Nephron (organoid): ENCODE measurements at regions not wholly inside any gene's neighbourhood (a gene's known extent, or its start where the extent isn't known, plus 50 kb on each side); places are given as distances from the start of the nearest gene placed in this dataset.
A peak's percentile ranks its signal among the peaks of the same experiment; 100 is the strongest.

ENCODE experiments used
- H3K27ac Mint-ChIP-seq, 3 experiments: 2 replicates each; pipeline ENCODE4 v1.8.0; 2020; ENCODE audit warnings: mixed read lengths in 3 of 3, mild to moderate bottlenecking in 2 of 3, moderate library complexity in 1 of 3
- H3K27me3 Mint-ChIP-seq: 2 replicates; pipeline ENCODE4 v1.8.0; 2021; ENCODE audit warnings: low read depth, mild to moderate bottlenecking, moderate library complexity, mixed read lengths
- H3K36me3 Mint-ChIP-seq: 2 replicates; pipeline ENCODE4 v1.8.0; 2020; ENCODE audit warnings: low read depth, mixed read lengths
- H3K4me1 Mint-ChIP-seq: 2 replicates; pipeline ENCODE4 v1.8.0; 2020; ENCODE audit warnings: mixed read lengths
- H3K4me3 Mint-ChIP-seq, 3 experiments: 2 replicates each; pipeline ENCODE4 v1.8.0; 2020; ENCODE audit warnings: mild to moderate bottlenecking in 3 of 3, mixed read lengths in 3 of 3, moderate library complexity in 2 of 3
- H3K9me3 Mint-ChIP-seq: 2 replicates; pipeline ENCODE4 v1.8.0; 2020; ENCODE audit warnings: mixed read lengths
- TF ChIP-seq, protein P1 (sequence below), 3 experiments: fragments of 200-600 bp; sonication (generic); IDR thresholded peaks; one replicate each; pipeline ENCODE4 v1.5.0; 2021; ENCODE audit warnings: antibody characterized with exemption in 3 of 3; ENCODE audit not compliant: unreplicated experiment in 3 of 3

DNA sequence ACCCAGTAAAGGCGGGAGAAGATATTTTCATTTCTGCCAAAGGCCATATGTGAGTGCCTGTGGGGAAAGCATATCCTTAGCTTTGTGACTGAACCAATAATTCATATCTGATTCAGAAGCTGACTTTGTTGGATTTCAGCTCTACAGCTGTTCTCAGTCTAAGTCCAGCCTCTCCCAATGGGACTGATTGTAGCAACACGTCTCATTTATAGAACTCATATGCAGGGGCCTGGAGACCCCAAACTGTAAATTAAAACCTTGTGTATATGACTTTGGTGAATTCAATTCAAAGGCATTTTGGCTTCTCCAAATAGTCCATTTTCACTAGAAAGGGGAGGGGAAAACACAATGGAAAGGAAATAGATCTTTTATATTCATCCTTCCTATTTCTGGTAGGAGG is 250.4 kb upstream of the SORL1-AS1 start:
- Mint-ChIP-seq H3K4me1 (peaks cover 67% of the 10 kb centered on the region), H3K27ac (peak overlapping the region; percentile 63 to 97 (median 96)), H3K27me3 (no peaks in the 10 kb centered on the region), H3K4me3 (no peak overlapping the region), H3K9me3 (no peaks in the 10 kb centered on the region), H3K36me3 (no peaks in the 10 kb centered on the region)
- TF ChIP-seq, protein P1, sequence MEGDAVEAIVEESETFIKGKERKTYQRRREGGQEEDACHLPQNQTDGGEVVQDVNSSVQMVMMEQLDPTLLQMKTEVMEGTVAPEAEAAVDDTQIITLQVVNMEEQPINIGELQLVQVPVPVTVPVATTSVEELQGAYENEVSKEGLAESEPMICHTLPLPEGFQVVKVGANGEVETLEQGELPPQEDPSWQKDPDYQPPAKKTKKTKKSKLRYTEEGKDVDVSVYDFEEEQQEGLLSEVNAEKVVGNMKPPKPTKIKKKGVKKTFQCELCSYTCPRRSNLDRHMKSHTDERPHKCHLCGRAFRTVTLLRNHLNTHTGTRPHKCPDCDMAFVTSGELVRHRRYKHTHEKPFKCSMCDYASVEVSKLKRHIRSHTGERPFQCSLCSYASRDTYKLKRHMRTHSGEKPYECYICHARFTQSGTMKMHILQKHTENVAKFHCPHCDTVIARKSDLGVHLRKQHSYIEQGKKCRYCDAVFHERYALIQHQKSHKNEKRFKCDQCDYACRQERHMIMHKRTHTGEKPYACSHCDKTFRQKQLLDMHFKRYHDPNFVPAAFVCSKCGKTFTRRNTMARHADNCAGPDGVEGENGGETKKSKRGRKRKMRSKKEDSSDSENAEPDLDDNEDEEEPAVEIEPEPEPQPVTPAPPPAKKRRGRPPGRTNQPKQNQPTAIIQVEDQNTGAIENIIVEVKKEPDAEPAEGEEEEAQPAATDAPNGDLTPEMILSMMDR (IDR thresholded peaks at IDR 0.05; ENCODE audit: unreplicated experiment in 3 of 3), result no peak

DNA sequence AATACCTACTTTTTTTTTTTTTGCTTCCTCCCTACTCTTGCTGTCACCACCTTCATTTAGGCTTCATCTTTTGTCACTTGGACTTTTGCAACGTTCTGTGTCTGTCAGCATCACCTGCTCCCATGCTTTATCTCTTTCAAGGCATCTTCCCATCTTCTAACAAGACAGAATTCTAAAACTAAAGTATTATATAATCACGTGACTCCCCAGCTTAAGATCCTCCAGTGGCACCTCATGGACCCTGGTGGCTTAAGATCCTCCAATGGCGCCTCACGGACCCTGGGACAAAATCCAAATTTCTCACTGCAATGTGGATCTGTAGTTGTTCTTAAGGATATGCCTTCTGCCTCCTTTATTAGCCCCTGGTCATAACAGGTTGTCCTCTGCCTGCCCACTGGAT is 248.2 kb upstream of the SORL1-AS1 start:
- H3K27me3 Mint-ChIP-seq, result no peaks in the 10 kb centered on the region
- TF ChIP-seq, protein P1 (IDR thresholded peaks at IDR 0.05; ENCODE audit: unreplicated experiment in 3 of 3), result no peak
- H3K4me3 Mint-ChIP-seq, result no peak overlapping the region
- H3K4me1 Mint-ChIP-seq, result peaks cover 68% of the 10 kb centered on the region
- peak overlapping the region in 1 of 3 experiments; percentile 36 for H3K27ac Mint-ChIP-seq
- no peaks in the 10 kb centered on the region for H3K36me3 Mint-ChIP-seq
- H3K9me3 Mint-ChIP-seq, result no peaks in the 10 kb centered on the region

DNA sequence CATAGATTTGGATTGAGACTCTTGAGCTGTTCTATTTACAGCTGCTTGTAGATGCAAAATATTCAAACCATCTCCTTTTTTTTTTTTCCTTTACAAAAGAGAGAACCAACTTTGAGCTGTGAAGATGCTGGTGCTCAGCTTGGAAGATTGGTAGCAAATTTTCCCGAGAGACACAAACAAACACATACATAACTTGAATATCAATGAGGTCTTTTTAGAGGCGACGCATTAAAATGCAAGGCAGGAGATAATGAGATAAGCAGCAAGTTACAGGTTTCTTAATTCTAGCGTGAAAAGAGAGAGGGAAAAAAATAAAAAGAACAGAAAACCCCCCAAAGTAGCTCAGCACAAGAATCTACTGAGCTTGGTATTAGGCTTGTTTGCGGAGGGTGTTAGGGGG is 247.0 kb upstream of the SORL1-AS1 start:
- H3K9me3 Mint-ChIP-seq, result no peaks in the 10 kb centered on the region
- TF ChIP-seq, protein P1 (IDR thresholded peaks at IDR 0.05; ENCODE audit: unreplicated experiment in 3 of 3), result no peak
- peaks cover 71% of the 10 kb centered on the region for H3K4me1 Mint-ChIP-seq

DNA sequence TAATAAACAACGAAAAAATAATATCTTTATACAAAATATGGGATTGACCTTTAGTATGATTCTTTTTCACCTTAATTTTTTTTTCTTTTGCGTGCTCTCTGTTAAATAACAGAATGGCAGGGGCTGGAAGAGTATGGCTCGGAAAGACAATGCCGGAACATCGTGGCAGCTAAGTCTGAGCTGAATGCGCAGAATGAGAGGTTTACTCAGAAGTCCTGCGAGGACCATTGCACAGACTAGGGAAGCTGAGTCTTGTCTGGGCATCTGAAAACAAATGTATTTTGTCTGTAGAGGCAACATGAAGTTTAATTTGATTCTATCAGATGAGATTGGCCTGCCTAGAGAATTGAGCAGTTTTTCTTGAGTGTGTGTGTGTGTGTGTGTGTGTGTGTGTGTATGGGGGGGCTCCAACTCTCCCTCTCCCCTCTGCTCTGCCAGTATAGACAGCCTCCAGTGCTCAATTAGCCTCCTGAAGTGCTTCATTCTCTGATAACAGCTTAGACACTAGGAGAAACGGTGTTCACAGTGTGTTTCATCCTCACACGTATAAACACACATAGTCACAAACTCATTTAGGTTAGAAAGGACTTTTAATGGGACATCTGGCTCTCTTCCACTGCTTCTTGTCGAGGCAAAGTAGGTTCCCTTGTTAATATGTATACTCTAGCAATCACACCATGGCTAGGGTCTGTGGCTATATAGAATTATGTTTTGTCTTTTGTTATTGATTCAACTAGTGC is 244.3 kb upstream of the SORL1-AS1 start:
- Mint-ChIP-seq H3K36me3 (no peaks in the 10 kb centered on the region), H3K9me3 (no peaks in the 10 kb centered on the region)
- TF ChIP-seq, protein P1 (IDR thresholded peaks at IDR 0.05; ENCODE audit: unreplicated experiment in 3 of 3), result no peak

More for the DNA sequence above, 247.0 kb upstream of the SORL1-AS1 start:
- peak overlapping the region in 1 of 3 experiments; percentile 87 for H3K27ac Mint-ChIP-seq
- H3K36me3 Mint-ChIP-seq, result no peaks in the 10 kb centered on the region
- H3K4me3 Mint-ChIP-seq, result no peak overlapping the region
- H3K27me3 Mint-ChIP-seq, result no peaks in the 10 kb centered on the region

DNA sequence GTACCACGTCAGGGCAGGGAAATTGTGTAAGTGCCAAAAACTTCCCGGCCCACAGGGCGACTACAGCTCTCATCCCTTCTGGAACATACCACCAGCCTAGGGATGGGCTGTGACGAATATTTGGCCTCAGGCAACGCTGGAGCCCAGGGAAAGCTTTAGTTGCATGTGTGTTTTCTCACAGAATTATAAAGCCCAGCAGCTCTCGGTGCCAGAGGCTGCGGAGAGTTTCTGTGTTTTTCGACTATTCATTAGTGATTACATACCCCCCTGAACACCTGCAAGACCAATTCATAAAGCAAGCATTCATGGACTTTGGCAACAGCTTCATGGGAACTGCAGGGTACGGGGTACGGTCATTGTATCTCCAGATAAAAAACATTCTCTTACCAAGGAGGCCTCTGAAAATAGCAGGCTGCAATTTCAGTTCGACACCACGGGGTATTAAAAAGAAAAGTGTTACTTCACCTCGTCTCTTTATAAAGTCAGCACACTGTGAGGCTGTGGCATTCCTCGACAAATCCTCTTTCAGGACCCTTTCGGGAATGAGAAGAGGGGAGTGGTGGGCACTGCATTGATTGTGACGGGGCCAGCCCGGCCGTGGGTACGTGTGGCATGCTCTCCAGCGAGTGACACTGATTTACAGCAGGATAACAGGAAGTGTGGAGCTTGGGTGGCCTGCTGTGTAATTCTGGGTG is 243.6 kb upstream of the SORL1-AS1 start:
- Mint-ChIP-seq H3K4me3 (no peak overlapping the region), H3K27me3 (no peaks in the 10 kb centered on the region)

More for the DNA sequence above, 244.3 kb upstream of the SORL1-AS1 start:
- H3K27ac Mint-ChIP-seq, result peak overlapping the region; percentile 2 to 59 (median 59)
- peaks cover 54% of the 10 kb centered on the region for H3K4me1 Mint-ChIP-seq
- no peaks in the 10 kb centered on the region for H3K27me3 Mint-ChIP-seq
- no peak overlapping the region for H3K4me3 Mint-ChIP-seq

More for the DNA sequence above, 243.6 kb upstream of the SORL1-AS1 start:
- TF ChIP-seq, protein P1 (IDR thresholded peaks at IDR 0.05; ENCODE audit: unreplicated experiment in 3 of 3), result no peak
- peak overlapping the region; percentile 2 to 59 (median 59) for H3K27ac Mint-ChIP-seq
- no peaks in the 10 kb centered on the region for H3K9me3 Mint-ChIP-seq
- H3K4me1 Mint-ChIP-seq, result peaks cover 50% of the 10 kb centered on the region
- no peaks in the 10 kb centered on the region for H3K36me3 Mint-ChIP-seq
